C4-2B (cell line): ENCODE measurements at regions not wholly inside any gene's neighbourhood (a gene's known extent, or its start where the extent isn't known, plus 50 kb on each side); places are given as distances from the start of the nearest gene placed in this dataset.

Source experiments
- ZFX ChIP-seq: fragments of 450-650 bp; IDR thresholded peaks from 2 replicates; pipeline ENCODE4 v1.6.1; 2017
- TF ChIP-seq, protein P1 (sequence below): fragments of 450-650 bp; conservative IDR thresholded peaks from 2 replicates; pipeline ENCODE4 v1.5.1; 2017; ENCODE audit warnings: mild to moderate bottlenecking

- TF ChIP-seq, protein P1, sequence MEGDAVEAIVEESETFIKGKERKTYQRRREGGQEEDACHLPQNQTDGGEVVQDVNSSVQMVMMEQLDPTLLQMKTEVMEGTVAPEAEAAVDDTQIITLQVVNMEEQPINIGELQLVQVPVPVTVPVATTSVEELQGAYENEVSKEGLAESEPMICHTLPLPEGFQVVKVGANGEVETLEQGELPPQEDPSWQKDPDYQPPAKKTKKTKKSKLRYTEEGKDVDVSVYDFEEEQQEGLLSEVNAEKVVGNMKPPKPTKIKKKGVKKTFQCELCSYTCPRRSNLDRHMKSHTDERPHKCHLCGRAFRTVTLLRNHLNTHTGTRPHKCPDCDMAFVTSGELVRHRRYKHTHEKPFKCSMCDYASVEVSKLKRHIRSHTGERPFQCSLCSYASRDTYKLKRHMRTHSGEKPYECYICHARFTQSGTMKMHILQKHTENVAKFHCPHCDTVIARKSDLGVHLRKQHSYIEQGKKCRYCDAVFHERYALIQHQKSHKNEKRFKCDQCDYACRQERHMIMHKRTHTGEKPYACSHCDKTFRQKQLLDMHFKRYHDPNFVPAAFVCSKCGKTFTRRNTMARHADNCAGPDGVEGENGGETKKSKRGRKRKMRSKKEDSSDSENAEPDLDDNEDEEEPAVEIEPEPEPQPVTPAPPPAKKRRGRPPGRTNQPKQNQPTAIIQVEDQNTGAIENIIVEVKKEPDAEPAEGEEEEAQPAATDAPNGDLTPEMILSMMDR, result no peak
- no peak for TF ChIP-seq ZFX
These were observed 330.3 kb downstream of the NFIB start for GRCh38 chr9:13983607-13984006.
